ENCODE measurements at regions not wholly inside any gene's neighbourhood (a gene's known extent, or its start where the extent isn't known, plus 50 kb on each side); places are given as distances from the start of the nearest gene placed in this dataset.
A peak's percentile ranks its signal among the peaks of the same experiment; 100 is the strongest.
"Not testable (repeated sequence)": the region's sequence is repeated elsewhere in the genome, so short reads cannot be mapped to it uniquely, and the experiment has no call there.

DNA sequence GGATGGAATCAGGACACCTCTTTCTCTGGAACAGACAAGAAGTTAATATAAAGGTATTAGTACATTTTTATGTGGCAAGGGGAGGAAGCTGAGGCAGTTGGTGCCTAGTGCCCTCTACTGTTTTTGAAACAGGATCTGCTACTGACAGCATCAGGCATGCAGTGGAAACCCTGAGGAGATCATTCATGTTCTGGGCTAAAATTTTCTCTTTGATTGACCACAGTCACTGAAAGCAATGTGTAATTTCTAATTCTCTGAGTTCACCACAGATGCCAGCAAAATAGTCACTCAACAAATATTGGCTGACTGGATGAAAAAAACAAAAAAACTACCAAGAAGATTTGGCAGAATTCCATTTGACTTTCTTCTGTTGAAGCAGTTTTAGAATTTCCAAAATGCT, 71.0 kb upstream of the SRRM3 start:
- H3K4me3 Mint-ChIP-seq; H3K4me2 ChIP-seq (ENCODE audit: insufficient read depth, insufficient read length, low read length); H3K27me3 ChIP-seq (ENCODE audit: insufficient read depth, low read length); H3K36me3 Mint-ChIP-seq (ENCODE audit: insufficient read depth in 1 of 3, low read depth in 3 of 3); H3K27ac Mint-ChIP-seq; H2BK15ac ChIP-seq (ENCODE audit: low read depth, low read length); H3K27me3 Mint-ChIP-seq (ENCODE audit: low read depth); H2BK5ac ChIP-seq (ENCODE audit: insufficient read length, low read length); DNase-seq; H3K4me1 Mint-ChIP-seq; H3K9me3 ChIP-seq (ENCODE audit: control insufficient read depth, low read depth, low read length); H4K5ac ChIP-seq (ENCODE audit: insufficient read length, low read depth, low read length); H2BK20ac ChIP-seq (ENCODE audit: low read depth, low read length, poor library complexity, severe bottlenecking); H3K23me2 ChIP-seq (ENCODE audit: insufficient read length, low read depth, low read length, poor library complexity, severe bottlenecking); H2BK12ac ChIP-seq (ENCODE audit: insufficient read length, low read depth, low read length); H4K8ac ChIP-seq (replicated peaks; ENCODE audit: insufficient read length, low read depth, low read length); H3K14ac ChIP-seq (ENCODE audit: insufficient read depth, low read length); H3K79me1 ChIP-seq (ENCODE audit: insufficient read depth, low read depth, low read length, poor library complexity, severe bottlenecking); H3K4me1 ChIP-seq (ENCODE audit: insufficient read depth, low read length); H3K4ac ChIP-seq (ENCODE audit: low read depth, low read length); H3K56ac ChIP-seq (ENCODE audit: insufficient read length, low read depth, low read length); H3K79me2 ChIP-seq (ENCODE audit: insufficient read depth, low read length); H3K18ac ChIP-seq (ENCODE audit: insufficient read length, low read depth, low read length); H3K23ac ChIP-seq (ENCODE audit: insufficient read length, low read depth, low read length); H3K9ac ChIP-seq (ENCODE audit: extremely low read depth, insufficient read length, low read length); H3K27ac ChIP-seq (ENCODE audit: insufficient read length, low read depth, low read length); H3T11ph ChIP-seq (ENCODE audit: low read length); H2AK5ac ChIP-seq (ENCODE audit: insufficient read length, low read length); H3K9me3 Mint-ChIP-seq; H4K91ac ChIP-seq (ENCODE audit: insufficient read length, low read depth, low read length); H2AFZ ChIP-seq (ENCODE audit: low read length); H2BK120ac ChIP-seq (ENCODE audit: low read depth, low read length, poor library complexity, severe bottlenecking); H4K20me1 ChIP-seq (ENCODE audit: control insufficient read depth, insufficient read depth, insufficient read length): not testable (repeated sequence)
- TF ChIP-seq, protein P1, sequence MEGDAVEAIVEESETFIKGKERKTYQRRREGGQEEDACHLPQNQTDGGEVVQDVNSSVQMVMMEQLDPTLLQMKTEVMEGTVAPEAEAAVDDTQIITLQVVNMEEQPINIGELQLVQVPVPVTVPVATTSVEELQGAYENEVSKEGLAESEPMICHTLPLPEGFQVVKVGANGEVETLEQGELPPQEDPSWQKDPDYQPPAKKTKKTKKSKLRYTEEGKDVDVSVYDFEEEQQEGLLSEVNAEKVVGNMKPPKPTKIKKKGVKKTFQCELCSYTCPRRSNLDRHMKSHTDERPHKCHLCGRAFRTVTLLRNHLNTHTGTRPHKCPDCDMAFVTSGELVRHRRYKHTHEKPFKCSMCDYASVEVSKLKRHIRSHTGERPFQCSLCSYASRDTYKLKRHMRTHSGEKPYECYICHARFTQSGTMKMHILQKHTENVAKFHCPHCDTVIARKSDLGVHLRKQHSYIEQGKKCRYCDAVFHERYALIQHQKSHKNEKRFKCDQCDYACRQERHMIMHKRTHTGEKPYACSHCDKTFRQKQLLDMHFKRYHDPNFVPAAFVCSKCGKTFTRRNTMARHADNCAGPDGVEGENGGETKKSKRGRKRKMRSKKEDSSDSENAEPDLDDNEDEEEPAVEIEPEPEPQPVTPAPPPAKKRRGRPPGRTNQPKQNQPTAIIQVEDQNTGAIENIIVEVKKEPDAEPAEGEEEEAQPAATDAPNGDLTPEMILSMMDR (conservative IDR thresholded peaks at IDR 0.05) = peak; percentile 58

- H3K14ac ChIP-seq (ENCODE audit: insufficient read depth, low read length); H2BK120ac ChIP-seq (ENCODE audit: low read depth, low read length, poor library complexity, severe bottlenecking); H3K23ac ChIP-seq (ENCODE audit: insufficient read length, low read depth, low read length); H3T11ph ChIP-seq (ENCODE audit: low read length); H3K27me3 ChIP-seq (ENCODE audit: insufficient read depth, low read length); H2BK5ac ChIP-seq (ENCODE audit: insufficient read length, low read length); H4K5ac ChIP-seq (ENCODE audit: insufficient read length, low read depth, low read length); H3K27ac Mint-ChIP-seq; H3K36me3 Mint-ChIP-seq (ENCODE audit: insufficient read depth in 1 of 3, low read depth in 3 of 3); H3K4me3 Mint-ChIP-seq; DNase-seq; H3K27ac ChIP-seq (ENCODE audit: insufficient read length, low read depth, low read length); H3K4ac ChIP-seq (ENCODE audit: low read depth, low read length); H3K9me3 Mint-ChIP-seq; H3K27me3 Mint-ChIP-seq (ENCODE audit: low read depth); H2AFZ ChIP-seq (ENCODE audit: low read length); H2BK20ac ChIP-seq (ENCODE audit: low read depth, low read length, poor library complexity, severe bottlenecking); H3K79me1 ChIP-seq (ENCODE audit: insufficient read depth, low read depth, low read length, poor library complexity, severe bottlenecking); H4K8ac ChIP-seq (replicated peaks; ENCODE audit: insufficient read length, low read depth, low read length); H4K20me1 ChIP-seq (ENCODE audit: control insufficient read depth, insufficient read depth, insufficient read length); H4K91ac ChIP-seq (ENCODE audit: insufficient read length, low read depth, low read length); H3K23me2 ChIP-seq (ENCODE audit: insufficient read length, low read depth, low read length, poor library complexity, severe bottlenecking); H3K9me3 ChIP-seq (ENCODE audit: control insufficient read depth, low read depth, low read length); H2BK12ac ChIP-seq (ENCODE audit: insufficient read length, low read depth, low read length); H2BK15ac ChIP-seq (ENCODE audit: low read depth, low read length); H2AK5ac ChIP-seq (ENCODE audit: insufficient read length, low read length); H3K9ac ChIP-seq (ENCODE audit: extremely low read depth, insufficient read length, low read length); H3K4me1 Mint-ChIP-seq; H3K18ac ChIP-seq (ENCODE audit: insufficient read length, low read depth, low read length); H3K56ac ChIP-seq (ENCODE audit: insufficient read length, low read depth, low read length); H3K79me2 ChIP-seq (ENCODE audit: insufficient read depth, low read length); H3K4me1 ChIP-seq (ENCODE audit: insufficient read depth, low read length); H3K4me2 ChIP-seq (ENCODE audit: insufficient read depth, insufficient read length, low read length): not testable (repeated sequence)
- WGBS (ENCODE audit: extremely low coverage, insufficient read length, low lambda C conversion rate) = no CpG with 5 or more reads among the region's 5 CpGs
Measured at GRCh38 chr7:76131887-76132286, 69.8 kb upstream of the SRRM3 start.
